ENCODE measurements at regions not wholly inside any gene's neighbourhood (a gene's known extent, or its start where the extent isn't known, plus 50 kb on each side); places are given as distances from the start of the nearest gene placed in this dataset.
A peak's percentile ranks its signal among the peaks of the same experiment; 100 is the strongest.

DNA sequence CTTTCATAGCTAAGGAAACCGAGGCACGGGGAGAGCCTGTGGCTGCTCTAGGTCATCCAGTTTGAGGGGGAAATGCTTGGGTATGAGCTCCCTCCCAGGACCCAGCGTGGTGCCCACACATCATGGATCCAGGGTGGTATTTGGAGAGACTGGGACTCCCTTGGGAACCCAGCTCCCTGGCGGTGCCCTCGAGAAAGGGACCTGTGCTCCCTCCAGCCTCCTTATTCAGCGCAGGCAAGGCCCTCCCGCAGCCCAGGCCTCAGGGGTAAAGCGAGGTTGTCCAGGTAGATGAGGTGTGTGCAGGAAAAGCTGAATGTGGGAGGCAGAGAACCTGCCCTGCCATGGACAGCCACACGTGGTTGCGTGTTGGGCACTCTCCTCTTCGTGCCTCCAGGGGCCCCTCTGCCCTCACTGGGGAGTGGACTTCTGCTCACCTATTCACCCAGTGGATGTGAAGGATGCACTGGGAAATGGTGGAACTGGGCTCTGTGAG, 53.8 kb upstream of the GPR78 start:
- TF ChIP-seq, protein P1, sequence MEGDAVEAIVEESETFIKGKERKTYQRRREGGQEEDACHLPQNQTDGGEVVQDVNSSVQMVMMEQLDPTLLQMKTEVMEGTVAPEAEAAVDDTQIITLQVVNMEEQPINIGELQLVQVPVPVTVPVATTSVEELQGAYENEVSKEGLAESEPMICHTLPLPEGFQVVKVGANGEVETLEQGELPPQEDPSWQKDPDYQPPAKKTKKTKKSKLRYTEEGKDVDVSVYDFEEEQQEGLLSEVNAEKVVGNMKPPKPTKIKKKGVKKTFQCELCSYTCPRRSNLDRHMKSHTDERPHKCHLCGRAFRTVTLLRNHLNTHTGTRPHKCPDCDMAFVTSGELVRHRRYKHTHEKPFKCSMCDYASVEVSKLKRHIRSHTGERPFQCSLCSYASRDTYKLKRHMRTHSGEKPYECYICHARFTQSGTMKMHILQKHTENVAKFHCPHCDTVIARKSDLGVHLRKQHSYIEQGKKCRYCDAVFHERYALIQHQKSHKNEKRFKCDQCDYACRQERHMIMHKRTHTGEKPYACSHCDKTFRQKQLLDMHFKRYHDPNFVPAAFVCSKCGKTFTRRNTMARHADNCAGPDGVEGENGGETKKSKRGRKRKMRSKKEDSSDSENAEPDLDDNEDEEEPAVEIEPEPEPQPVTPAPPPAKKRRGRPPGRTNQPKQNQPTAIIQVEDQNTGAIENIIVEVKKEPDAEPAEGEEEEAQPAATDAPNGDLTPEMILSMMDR (IDR thresholded peaks at IDR 0.05; ENCODE audit: insufficient read depth, low read depth, low read length): no peak
- DNase-seq (ENCODE audit: low read depth): no peak
- H3K4me3 ChIP-seq (ENCODE audit: low read depth, low read length): no peak overlapping the region

DNA sequence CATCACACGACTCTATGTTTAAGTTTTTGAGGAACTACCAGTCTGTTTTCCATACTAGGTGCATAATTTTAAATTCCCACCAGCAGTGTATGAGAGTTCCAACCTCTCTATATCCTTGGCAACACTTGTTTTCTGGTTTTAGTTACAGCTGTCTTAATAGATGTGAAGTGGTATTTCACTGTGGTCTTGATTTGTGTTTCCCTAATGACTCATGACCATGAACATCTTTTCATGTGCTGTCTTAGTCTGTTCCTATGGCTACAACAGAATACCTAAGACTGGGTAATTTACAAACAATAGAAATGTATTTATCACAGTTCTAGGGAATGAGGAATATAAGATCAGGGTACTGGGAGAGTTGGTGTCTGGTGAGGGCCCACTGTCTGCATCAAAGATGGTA, 51.5 kb upstream of the GPR78 start:
- peak; percentile 70 for DNase-seq (ENCODE audit: low read depth)
- no peak overlapping the region for H3K4me3 ChIP-seq (ENCODE audit: low read depth, low read length)
- TF ChIP-seq, protein P1 (IDR thresholded peaks at IDR 0.05; ENCODE audit: insufficient read depth, low read depth, low read length): no peak

Measured in fibroblast of villous mesenchyme (primary cell).